GM23338 (cell line): ENCODE measurements at regions not wholly inside any gene's neighbourhood (a gene's known extent, or its start where the extent isn't known, plus 50 kb on each side); places are given as distances from the start of the nearest gene placed in this dataset.

Experiments
- ATAC-seq: fragments of 200-7000 bp; cut with Tn5 transposase; 3 replicates; pipeline ENCODE4 v1.9.1; 2020
- DNase-seq: peaks from one replicate; pipeline ENCODE4 v3.0.0-alpha.2; 2015; ENCODE audit warnings: low spot score
- H2AFZ ChIP-seq: fragments of 200-600 bp; sonication (generic); 2 replicates; pipeline ENCODE4 v1.8.0; 2016; ENCODE audit warnings: antibody characterized with exemption, mild to moderate bottlenecking, moderate library complexity
- H3F3A ChIP-seq: fragments of 200-600 bp; sonication (generic); replicated peaks from 2 replicates; pipeline ENCODE4 v1.8.0; 2017; ENCODE audit warnings: antibody characterized with exemption, mixed run types, low read depth
- H3K27ac ChIP-seq: fragments of 200-600 bp; sonication (generic); 2 replicates; pipeline ENCODE4 v1.6.1; 2016; ENCODE audit warnings: low read depth
- H3K27me3 ChIP-seq: fragments of 200-600 bp; sonication (generic); 2 replicates; pipeline ENCODE4 v1.8.0; 2016; ENCODE audit warnings: mild to moderate bottlenecking, mixed run types, moderate library complexity; ENCODE audit not compliant: insufficient read depth
- H3K36me3 ChIP-seq: fragments of 200-600 bp; sonication (generic); 2 replicates; pipeline ENCODE4 v1.8.0; 2016; ENCODE audit warnings: mild to moderate bottlenecking; ENCODE audit not compliant: insufficient read depth
- H3K4me1 ChIP-seq: fragments of 200-600 bp; sonication (generic); 2 replicates; pipeline ENCODE4 v1.8.0; 2016; ENCODE audit warnings: mild to moderate bottlenecking, moderate library complexity; ENCODE audit not compliant: insufficient read depth
- H3K4me2 ChIP-seq: fragments of 200-600 bp; sonication (generic); 2 replicates; pipeline ENCODE4 v1.7.1; 2017; ENCODE audit warnings: mixed run types
- H3K4me3 ChIP-seq: fragments of 200-600 bp; sonication (generic); 2 replicates; pipeline ENCODE4 v1.6.1; 2016; ENCODE audit warnings: mixed run types
- H3K79me2 ChIP-seq: fragments of 200-600 bp; sonication (generic); replicated peaks from 2 replicates; pipeline ENCODE4 v1.8.0; 2017; ENCODE audit warnings: mild to moderate bottlenecking; ENCODE audit not compliant: insufficient read depth
- H3K9me2 ChIP-seq: fragments of 200-600 bp; sonication (generic); 2 replicates; pipeline ENCODE4 v1.8.0; 2017; ENCODE audit not compliant: insufficient read depth
- H4K20me1 ChIP-seq: fragments of 200-600 bp; sonication (generic); replicated peaks from 2 replicates; pipeline ENCODE4 v1.8.0; 2017; ENCODE audit warnings: mild to moderate bottlenecking; ENCODE audit not compliant: insufficient read depth
- H3K27ac Mint-ChIP-seq: 2 replicates; pipeline ENCODE4 v1.8.0; 2020; ENCODE audit warnings: inconsistent platforms, mild to moderate bottlenecking, moderate library complexity, mixed read lengths
- H3K27me3 Mint-ChIP-seq: 3 replicates; pipeline ENCODE4 v1.8.0; 2022; ENCODE audit warnings: low read depth, mild to moderate bottlenecking, moderate library complexity, mixed read lengths, inconsistent platforms; ENCODE audit not compliant: insufficient read depth, poor library complexity
- H3K36me3 Mint-ChIP-seq: 3 replicates; pipeline ENCODE4 v1.8.0; 2021; ENCODE audit warnings: low read depth, mild to moderate bottlenecking, inconsistent platforms, moderate library complexity, mixed read lengths
- H3K4me1 Mint-ChIP-seq: 3 replicates; pipeline ENCODE4 v1.8.0; 2020; ENCODE audit warnings: mild to moderate bottlenecking, inconsistent platforms, mixed read lengths
- H3K4me3 Mint-ChIP-seq: 3 replicates; pipeline ENCODE4 v1.8.0; 2021; ENCODE audit warnings: moderate library complexity, mild to moderate bottlenecking, inconsistent platforms, mixed read lengths
- H3K9me3 Mint-ChIP-seq: 3 replicates; pipeline ENCODE4 v1.8.0; 2020; ENCODE audit warnings: moderate library complexity, mild to moderate bottlenecking, inconsistent platforms, mixed read lengths
- EZH2phosphoT487 ChIP-seq: fragments of 200-600 bp; sonication (generic); IDR thresholded peaks from one replicate; pipeline ENCODE4 v1.8.1; 2018; ENCODE audit warnings: antibody characterized with exemption; ENCODE audit not compliant: unreplicated experiment
- JUNB ChIP-seq: IDR thresholded peaks from one replicate; pipeline ENCODE4 v1.6.1; 2016; ENCODE audit warnings: antibody characterized with exemption; ENCODE audit not compliant: unreplicated experiment
- POLR2AphosphoS5 ChIP-seq: IDR thresholded peaks from 2 replicates; pipeline ENCODE4 v1.6.1; 2016; ENCODE audit warnings: antibody characterized with exemption, low read depth
- ZNF331 ChIP-seq: fragments of 250-450 bp; sonication (Bioruptor Pico); IDR thresholded peaks from 2 replicates; pipeline ENCODE4 v1.5.0; 2020; ENCODE audit warnings: low read depth, mild to moderate bottlenecking, moderate library complexity
- TF ChIP-seq, protein P1 (sequence below): fragments of 250-450 bp; sonication (Bioruptor Pico); IDR thresholded peaks from 2 replicates; pipeline ENCODE4 v1.5.0; 2020; ENCODE audit warnings: mild to moderate bottlenecking, moderate library complexity
- TF ChIP-seq, protein P2 (sequence below), 2 experiments: fragments of 200-600 bp in 1 of 2; sonication (generic) in 1 of 2; conservative IDR thresholded peaks; 2 replicates each; pipeline versions ENCODE4 v1.5.1 to v1.6.1; 2016 to 2017; ENCODE audit warnings: antibody characterized with exemption in 2 of 2, low read depth in 2 of 2, mild to moderate bottlenecking in 2 of 2, moderate library complexity in 1 of 2
- TF ChIP-seq, protein P3 (sequence below): IDR thresholded peaks from one replicate; pipeline ENCODE4 v1.6.1; 2018; ENCODE audit warnings: antibody characterized with exemption; ENCODE audit not compliant: unreplicated experiment
- TF ChIP-seq, protein P4 (sequence below): IDR thresholded peaks from 2 replicates; pipeline ENCODE4 v1.6.1; 2016; ENCODE audit warnings: antibody characterized with exemption

DNA sequence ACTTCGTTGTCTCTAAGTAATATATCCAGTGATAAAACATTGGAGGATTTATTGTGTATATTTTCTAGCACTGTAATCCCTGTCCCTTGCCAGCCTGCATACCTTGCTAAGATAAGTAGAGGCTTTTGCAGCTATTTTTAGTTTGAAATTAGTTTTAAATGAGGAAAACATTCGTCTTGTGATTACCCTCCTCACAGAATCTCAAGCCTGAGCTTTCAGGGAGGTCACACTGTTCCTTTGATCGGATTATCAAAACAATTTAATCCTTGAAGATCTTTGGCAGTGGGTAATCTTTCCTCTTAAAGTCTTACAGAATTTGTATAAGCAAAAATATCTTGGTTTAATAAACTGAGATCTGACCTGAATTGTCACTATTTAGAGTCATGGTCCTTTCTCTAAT, 897.0 kb upstream of the CELF2 start (continued):
- TF ChIP-seq, protein P1, sequence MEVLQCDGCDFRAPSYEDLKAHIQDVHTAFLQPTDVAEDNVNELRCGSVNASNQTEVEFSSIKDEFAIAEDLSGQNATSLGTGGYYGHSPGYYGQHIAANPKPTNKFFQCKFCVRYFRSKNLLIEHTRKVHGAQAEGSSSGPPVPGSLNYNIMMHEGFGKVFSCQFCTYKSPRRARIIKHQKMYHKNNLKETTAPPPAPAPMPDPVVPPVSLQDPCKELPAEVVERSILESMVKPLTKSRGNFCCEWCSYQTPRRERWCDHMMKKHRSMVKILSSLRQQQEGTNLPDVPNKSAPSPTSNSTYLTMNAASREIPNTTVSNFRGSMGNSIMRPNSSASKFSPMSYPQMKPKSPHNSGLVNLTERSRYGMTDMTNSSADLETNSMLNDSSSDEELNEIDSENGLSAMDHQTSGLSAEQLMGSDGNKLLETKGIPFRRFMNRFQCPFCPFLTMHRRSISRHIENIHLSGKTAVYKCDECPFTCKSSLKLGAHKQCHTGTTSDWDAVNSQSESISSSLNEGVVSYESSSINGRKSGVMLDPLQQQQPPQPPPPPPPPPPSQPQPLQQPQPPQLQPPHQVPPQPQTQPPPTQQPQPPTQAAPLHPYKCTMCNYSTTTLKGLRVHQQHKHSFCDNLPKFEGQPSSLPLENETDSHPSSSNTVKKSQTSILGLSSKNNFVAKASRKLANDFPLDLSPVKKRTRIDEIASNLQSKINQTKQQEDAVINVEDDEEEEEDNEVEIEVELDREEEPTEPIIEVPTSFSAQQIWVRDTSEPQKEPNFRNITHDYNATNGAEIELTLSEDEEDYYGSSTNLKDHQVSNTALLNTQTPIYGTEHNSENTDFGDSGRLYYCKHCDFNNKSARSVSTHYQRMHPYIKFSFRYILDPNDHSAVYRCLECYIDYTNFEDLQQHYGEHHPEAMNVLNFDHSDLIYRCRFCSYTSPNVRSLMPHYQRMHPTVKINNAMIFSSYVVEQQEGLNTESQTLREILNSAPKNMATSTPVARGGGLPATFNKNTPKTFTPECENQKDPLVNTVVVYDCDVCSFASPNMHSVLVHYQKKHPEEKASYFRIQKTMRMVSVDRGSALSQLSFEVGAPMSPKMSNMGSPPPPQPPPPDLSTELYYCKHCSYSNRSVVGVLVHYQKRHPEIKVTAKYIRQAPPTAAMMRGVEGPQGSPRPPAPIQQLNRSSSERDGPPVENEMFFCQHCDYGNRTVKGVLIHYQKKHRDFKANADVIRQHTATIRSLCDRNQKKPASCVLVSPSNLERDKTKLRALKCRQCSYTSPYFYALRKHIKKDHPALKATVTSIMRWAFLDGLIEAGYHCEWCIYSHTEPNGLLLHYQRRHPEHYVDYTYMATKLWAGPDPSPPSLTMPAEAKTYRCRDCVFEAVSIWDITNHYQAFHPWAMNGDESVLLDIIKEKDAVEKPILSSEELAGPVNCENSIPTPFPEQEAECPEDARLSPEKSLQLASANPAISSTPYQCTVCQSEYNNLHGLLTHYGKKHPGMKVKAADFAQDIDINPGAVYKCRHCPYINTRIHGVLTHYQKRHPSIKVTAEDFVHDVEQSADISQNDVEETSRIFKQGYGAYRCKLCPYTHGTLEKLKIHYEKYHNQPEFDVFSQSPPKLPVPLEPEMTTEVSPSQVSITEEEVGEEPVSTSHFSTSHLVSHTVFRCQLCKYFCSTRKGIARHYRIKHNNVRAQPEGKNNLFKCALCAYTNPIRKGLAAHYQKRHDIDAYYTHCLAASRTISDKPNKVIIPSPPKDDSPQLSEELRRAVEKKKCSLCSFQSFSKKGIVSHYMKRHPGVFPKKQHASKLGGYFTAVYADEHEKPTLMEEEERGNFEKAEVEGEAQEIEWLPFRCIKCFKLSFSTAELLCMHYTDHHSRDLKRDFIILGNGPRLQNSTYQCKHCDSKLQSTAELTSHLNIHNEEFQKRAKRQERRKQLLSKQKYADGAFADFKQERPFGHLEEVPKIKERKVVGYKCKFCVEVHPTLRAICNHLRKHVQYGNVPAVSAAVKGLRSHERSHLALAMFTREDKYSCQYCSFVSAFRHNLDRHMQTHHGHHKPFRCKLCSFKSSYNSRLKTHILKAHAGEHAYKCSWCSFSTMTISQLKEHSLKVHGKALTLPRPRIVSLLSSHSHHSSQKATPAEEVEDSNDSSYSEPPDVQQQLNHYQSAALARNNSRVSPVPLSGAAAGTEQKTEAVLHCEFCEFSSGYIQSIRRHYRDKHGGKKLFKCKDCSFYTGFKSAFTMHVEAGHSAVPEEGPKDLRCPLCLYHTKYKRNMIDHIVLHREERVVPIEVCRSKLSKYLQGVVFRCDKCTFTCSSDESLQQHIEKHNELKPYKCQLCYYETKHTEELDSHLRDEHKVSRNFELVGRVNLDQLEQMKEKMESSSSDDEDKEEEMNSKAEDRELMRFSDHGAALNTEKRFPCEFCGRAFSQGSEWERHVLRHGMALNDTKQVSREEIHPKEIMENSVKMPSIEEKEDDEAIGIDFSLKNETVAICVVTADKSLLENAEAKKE (CRISPR knock-in tag) = no peak
- no peak for TF ChIP-seq EZH2phosphoT487

DNA sequence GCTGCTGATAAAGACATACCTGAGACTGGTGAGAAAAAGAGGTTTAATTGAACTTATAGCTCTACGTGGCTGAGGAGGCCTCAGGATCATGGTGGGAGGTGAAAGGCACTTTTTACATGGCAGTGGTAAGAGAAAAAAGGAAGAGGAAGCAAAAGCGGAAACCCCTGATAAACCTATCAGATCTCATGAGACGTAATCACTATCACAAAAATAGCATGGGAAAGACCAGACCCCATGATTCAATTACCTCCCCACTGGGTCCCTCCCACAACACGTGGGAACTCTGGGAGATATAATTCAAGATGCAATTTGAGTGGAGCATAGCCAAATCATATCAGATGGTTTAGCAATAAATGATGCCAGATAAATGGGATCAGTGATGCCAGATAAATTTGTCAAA, 892.0 kb upstream of the CELF2 start:
- Histone ChIP-seq H2AFZ (no peak overlapping the region), H3K4me3 (no peak overlapping the region), H3F3A (no peaks in the 10 kb centered on the region), H3K9me2 (peaks cover 4% of the 10 kb centered on the region; the same call in 1 of the 2 replicates), H3K27ac (no peak overlapping the region), H3K79me2 (no peaks in the 10 kb centered on the region), H3K36me3 (no peaks in the 10 kb centered on the region), H3K27me3 (no peaks in the 10 kb centered on the region), H4K20me1 (no peaks in the 10 kb centered on the region), H3K4me1 (no peaks in the 10 kb centered on the region), H3K4me2 (no peak overlapping the region)
- TF ChIP-seq JUNB = no peak
- no peak for TF ChIP-seq EZH2phosphoT487
- TF ChIP-seq, protein P2, sequence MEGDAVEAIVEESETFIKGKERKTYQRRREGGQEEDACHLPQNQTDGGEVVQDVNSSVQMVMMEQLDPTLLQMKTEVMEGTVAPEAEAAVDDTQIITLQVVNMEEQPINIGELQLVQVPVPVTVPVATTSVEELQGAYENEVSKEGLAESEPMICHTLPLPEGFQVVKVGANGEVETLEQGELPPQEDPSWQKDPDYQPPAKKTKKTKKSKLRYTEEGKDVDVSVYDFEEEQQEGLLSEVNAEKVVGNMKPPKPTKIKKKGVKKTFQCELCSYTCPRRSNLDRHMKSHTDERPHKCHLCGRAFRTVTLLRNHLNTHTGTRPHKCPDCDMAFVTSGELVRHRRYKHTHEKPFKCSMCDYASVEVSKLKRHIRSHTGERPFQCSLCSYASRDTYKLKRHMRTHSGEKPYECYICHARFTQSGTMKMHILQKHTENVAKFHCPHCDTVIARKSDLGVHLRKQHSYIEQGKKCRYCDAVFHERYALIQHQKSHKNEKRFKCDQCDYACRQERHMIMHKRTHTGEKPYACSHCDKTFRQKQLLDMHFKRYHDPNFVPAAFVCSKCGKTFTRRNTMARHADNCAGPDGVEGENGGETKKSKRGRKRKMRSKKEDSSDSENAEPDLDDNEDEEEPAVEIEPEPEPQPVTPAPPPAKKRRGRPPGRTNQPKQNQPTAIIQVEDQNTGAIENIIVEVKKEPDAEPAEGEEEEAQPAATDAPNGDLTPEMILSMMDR (conservative IDR thresholded peaks at IDR 0.05; ENCODE audit: low read depth in 2 of 2) = no peak
- no peak for TF ChIP-seq POLR2AphosphoS5
- TF ChIP-seq, protein P3, sequence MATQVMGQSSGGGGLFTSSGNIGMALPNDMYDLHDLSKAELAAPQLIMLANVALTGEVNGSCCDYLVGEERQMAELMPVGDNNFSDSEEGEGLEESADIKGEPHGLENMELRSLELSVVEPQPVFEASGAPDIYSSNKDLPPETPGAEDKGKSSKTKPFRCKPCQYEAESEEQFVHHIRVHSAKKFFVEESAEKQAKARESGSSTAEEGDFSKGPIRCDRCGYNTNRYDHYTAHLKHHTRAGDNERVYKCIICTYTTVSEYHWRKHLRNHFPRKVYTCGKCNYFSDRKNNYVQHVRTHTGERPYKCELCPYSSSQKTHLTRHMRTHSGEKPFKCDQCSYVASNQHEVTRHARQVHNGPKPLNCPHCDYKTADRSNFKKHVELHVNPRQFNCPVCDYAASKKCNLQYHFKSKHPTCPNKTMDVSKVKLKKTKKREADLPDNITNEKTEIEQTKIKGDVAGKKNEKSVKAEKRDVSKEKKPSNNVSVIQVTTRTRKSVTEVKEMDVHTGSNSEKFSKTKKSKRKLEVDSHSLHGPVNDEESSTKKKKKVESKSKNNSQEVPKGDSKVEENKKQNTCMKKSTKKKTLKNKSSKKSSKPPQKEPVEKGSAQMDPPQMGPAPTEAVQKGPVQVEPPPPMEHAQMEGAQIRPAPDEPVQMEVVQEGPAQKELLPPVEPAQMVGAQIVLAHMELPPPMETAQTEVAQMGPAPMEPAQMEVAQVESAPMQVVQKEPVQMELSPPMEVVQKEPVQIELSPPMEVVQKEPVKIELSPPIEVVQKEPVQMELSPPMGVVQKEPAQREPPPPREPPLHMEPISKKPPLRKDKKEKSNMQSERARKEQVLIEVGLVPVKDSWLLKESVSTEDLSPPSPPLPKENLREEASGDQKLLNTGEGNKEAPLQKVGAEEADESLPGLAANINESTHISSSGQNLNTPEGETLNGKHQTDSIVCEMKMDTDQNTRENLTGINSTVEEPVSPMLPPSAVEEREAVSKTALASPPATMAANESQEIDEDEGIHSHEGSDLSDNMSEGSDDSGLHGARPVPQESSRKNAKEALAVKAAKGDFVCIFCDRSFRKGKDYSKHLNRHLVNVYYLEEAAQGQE = no peak
- TF ChIP-seq, protein P4, sequence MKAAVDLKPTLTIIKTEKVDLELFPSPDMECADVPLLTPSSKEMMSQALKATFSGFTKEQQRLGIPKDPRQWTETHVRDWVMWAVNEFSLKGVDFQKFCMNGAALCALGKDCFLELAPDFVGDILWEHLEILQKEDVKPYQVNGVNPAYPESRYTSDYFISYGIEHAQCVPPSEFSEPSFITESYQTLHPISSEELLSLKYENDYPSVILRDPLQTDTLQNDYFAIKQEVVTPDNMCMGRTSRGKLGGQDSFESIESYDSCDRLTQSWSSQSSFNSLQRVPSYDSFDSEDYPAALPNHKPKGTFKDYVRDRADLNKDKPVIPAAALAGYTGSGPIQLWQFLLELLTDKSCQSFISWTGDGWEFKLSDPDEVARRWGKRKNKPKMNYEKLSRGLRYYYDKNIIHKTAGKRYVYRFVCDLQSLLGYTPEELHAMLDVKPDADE = no peak
- TF ChIP-seq ZNF331 = no peak
- no peak overlapping the region for H3K27ac Mint-ChIP-seq
- H3K4me3 Mint-ChIP-seq = no peak overlapping the region
- peaks cover 4% of the 10 kb centered on the region for H3K9me3 Mint-ChIP-seq
- DNase-seq (no peak), ATAC-seq (no peak)
- peaks cover 4% of the 10 kb centered on the region; the same call in 1 of the 3 replicates for H3K36me3 Mint-ChIP-seq
- H3K4me1 Mint-ChIP-seq = no peaks in the 10 kb centered on the region
- H3K27me3 Mint-ChIP-seq = no peaks in the 10 kb centered on the region
